ENCODE measurements at regions not wholly inside any gene's neighbourhood (a gene's known extent, or its start where the extent isn't known, plus 50 kb on each side); places are given as distances from the start of the nearest gene placed in this dataset.

DNA sequence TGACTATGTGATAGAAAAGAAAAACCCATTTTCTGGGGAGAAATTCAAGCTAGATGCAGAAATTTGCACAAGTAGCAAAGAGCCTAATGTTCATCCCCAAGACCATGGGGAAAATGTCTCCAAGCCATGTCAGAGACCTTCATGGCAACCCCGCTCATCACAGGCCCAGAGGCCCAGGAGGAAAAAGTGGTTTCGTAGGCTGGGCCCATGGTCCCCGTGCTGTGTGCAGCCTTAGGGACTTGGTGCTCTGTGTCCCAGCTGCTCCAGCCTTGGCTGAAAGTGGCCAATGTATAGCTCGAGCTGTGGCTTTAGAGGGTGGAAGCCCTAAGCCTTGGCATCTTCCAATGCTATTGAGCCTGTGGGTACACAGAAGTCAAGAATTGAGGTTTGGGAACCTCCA is 711.2 kb upstream of the ZNF608 start:
- TF ChIP-seq, protein P1, sequence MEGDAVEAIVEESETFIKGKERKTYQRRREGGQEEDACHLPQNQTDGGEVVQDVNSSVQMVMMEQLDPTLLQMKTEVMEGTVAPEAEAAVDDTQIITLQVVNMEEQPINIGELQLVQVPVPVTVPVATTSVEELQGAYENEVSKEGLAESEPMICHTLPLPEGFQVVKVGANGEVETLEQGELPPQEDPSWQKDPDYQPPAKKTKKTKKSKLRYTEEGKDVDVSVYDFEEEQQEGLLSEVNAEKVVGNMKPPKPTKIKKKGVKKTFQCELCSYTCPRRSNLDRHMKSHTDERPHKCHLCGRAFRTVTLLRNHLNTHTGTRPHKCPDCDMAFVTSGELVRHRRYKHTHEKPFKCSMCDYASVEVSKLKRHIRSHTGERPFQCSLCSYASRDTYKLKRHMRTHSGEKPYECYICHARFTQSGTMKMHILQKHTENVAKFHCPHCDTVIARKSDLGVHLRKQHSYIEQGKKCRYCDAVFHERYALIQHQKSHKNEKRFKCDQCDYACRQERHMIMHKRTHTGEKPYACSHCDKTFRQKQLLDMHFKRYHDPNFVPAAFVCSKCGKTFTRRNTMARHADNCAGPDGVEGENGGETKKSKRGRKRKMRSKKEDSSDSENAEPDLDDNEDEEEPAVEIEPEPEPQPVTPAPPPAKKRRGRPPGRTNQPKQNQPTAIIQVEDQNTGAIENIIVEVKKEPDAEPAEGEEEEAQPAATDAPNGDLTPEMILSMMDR (IDR thresholded peaks at IDR 0.05; ENCODE audit: low read depth, low read length, missing input control): no peak
- TF ChIP-seq JUND (IDR thresholded peaks at IDR 0.05): no peak

Data from liver (tissue), 3 donors.